Neural cell (in vitro differentiated cells): ENCODE measurements at regions not wholly inside any gene's neighbourhood (a gene's known extent, or its start where the extent isn't known, plus 50 kb on each side); places are given as distances from the start of the nearest gene placed in this dataset.

Source experiments
- EP300 ChIP-seq: fragments of 450-650 bp; conservative IDR thresholded peaks from 2 replicates; pipeline ENCODE4 v1.6.1; 2014; ENCODE audit warnings: antibody characterized with exemption, mild to moderate bottlenecking, moderate library complexity; ENCODE audit not compliant: poor library complexity, severe bottlenecking
- EZH2 ChIP-seq: fragments of 200-600, 300-800 bp; shearing (Covaris generic), sonication (generic); IDR thresholded peaks from 2 replicates; pipeline ENCODE4 v1.6.1; 2014; ENCODE audit warnings: antibody characterized with exemption, low read length, borderline replicate concordance, mild to moderate bottlenecking; ENCODE audit not compliant: insufficient read depth, poor library complexity, severe bottlenecking
- POLR2AphosphoS5 ChIP-seq: IDR thresholded peaks from 2 replicates; pipeline ENCODE4 v1.6.1; 2012
- TF ChIP-seq, protein P1 (sequence below): fragments of 450-650 bp; IDR thresholded peaks from 2 replicates; pipeline ENCODE4 v1.5.1; 2014; ENCODE audit warnings: antibody characterized with exemption, mild to moderate bottlenecking, moderate library complexity; ENCODE audit not compliant: poor library complexity, severe bottlenecking

DNA sequence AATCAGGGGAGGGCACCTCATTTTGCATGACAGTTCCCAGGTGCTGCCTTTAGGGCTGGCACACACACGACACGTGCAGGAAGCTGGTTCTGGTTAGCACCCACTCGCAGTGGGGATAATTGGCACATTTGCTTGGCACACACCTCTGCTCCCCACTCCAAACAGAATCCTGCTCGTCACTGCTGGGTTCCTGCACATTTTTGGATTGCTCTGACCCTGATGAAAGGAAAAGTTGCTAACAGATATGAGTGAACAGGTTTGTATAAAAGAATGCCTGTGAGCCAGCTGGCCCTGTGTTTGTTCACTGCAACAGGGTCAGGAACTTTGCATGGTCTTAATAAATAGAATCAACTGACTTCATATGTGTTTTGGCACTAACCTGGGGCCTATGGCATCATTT is 1500.4 kb downstream of the EFNB2 start:
- no peak for TF ChIP-seq POLR2AphosphoS5
- no peak for TF ChIP-seq EP300
- no peak for TF ChIP-seq EZH2
- TF ChIP-seq, protein P1, sequence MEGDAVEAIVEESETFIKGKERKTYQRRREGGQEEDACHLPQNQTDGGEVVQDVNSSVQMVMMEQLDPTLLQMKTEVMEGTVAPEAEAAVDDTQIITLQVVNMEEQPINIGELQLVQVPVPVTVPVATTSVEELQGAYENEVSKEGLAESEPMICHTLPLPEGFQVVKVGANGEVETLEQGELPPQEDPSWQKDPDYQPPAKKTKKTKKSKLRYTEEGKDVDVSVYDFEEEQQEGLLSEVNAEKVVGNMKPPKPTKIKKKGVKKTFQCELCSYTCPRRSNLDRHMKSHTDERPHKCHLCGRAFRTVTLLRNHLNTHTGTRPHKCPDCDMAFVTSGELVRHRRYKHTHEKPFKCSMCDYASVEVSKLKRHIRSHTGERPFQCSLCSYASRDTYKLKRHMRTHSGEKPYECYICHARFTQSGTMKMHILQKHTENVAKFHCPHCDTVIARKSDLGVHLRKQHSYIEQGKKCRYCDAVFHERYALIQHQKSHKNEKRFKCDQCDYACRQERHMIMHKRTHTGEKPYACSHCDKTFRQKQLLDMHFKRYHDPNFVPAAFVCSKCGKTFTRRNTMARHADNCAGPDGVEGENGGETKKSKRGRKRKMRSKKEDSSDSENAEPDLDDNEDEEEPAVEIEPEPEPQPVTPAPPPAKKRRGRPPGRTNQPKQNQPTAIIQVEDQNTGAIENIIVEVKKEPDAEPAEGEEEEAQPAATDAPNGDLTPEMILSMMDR: no peak
